Smooth muscle cell (in vitro differentiated cells): ENCODE measurements at regions not wholly inside any gene's neighbourhood (a gene's known extent, or its start where the extent isn't known, plus 50 kb on each side); places are given as distances from the start of the nearest gene placed in this dataset.

ENCODE experiments used
- DNase-seq: peaks from one replicate; lab custom pipeline; 2025; ENCODE audit not compliant: unreplicated experiment; lab: John Stamatoyannopoulos, UW
- H2AFZ ChIP-seq: fragments of 200-600 bp; sonication (generic); 2 replicates; pipeline ENCODE4 v1.6.0; 2016; ENCODE audit warnings: antibody characterized with exemption, low read depth, mild to moderate bottlenecking
- H3F3A ChIP-seq: fragments of 200-600 bp; sonication (generic); 2 replicates; pipeline ENCODE4 v1.6.0; 2017; ENCODE audit warnings: antibody characterized with exemption, low read depth
- H3K27ac ChIP-seq: fragments of 200-600 bp; sonication (generic); 2 replicates; pipeline ENCODE4 v1.5.1; 2016; ENCODE audit warnings: low read depth, mild to moderate bottlenecking
- H3K27me3 ChIP-seq: fragments of 200-600 bp; sonication (generic); 2 replicates; pipeline ENCODE4 v1.6.1; 2016; ENCODE audit warnings: low read depth, mild to moderate bottlenecking
- H3K36me3 ChIP-seq: fragments of 200-600 bp; sonication (generic); 2 replicates; pipeline ENCODE4 v1.5.1; 2016; ENCODE audit warnings: low read depth
- H3K4me1 ChIP-seq: fragments of 200-600 bp; sonication (generic); 2 replicates; pipeline ENCODE4 v1.5.1; 2016; ENCODE audit warnings: low read depth
- H3K4me2 ChIP-seq: fragments of 200-600 bp; sonication (generic); 2 replicates; pipeline ENCODE4 v1.6.0; 2016; ENCODE audit warnings: mild to moderate bottlenecking
- H3K4me3 ChIP-seq: fragments of 200-600 bp; sonication (generic); 2 replicates; pipeline ENCODE4 v1.5.1; 2016; ENCODE audit warnings: mild to moderate bottlenecking
- H3K79me2 ChIP-seq: fragments of 200-600 bp; sonication (generic); 2 replicates; pipeline ENCODE4 v1.6.0; 2016; ENCODE audit warnings: low read depth, mild to moderate bottlenecking
- H3K9ac ChIP-seq: fragments of 200-600 bp; sonication (generic); 2 replicates; pipeline ENCODE4 v1.6.0; 2016; ENCODE audit warnings: low read depth
- H3K9me3 ChIP-seq: fragments of 200-600 bp; sonication (generic); replicated peaks from 2 replicates; pipeline ENCODE4 v1.5.1; 2016; ENCODE audit warnings: low read depth
- H4K20me1 ChIP-seq: fragments of 200-600 bp; sonication (generic); 2 replicates; pipeline ENCODE4 v1.6.0; 2016; ENCODE audit warnings: low read depth
- CTCF ChIP-seq: fragments of 200-600 bp; sonication (generic); IDR thresholded peaks from 2 replicates; pipeline ENCODE4 v1.5.1; 2017; ENCODE audit warnings: borderline replicate concordance, mild to moderate bottlenecking, antibody characterized with exemption; ENCODE audit not compliant: insufficient read depth, poor library complexity, severe bottlenecking
- WGBS: methylation state at CpG from one replicate; pipeline ENCODE4 v1.1.7; 2016; ENCODE audit warnings: low lambda C conversion rate; 5-methylcytosine and 5-hydroxymethylcytosine counted together

DNA sequence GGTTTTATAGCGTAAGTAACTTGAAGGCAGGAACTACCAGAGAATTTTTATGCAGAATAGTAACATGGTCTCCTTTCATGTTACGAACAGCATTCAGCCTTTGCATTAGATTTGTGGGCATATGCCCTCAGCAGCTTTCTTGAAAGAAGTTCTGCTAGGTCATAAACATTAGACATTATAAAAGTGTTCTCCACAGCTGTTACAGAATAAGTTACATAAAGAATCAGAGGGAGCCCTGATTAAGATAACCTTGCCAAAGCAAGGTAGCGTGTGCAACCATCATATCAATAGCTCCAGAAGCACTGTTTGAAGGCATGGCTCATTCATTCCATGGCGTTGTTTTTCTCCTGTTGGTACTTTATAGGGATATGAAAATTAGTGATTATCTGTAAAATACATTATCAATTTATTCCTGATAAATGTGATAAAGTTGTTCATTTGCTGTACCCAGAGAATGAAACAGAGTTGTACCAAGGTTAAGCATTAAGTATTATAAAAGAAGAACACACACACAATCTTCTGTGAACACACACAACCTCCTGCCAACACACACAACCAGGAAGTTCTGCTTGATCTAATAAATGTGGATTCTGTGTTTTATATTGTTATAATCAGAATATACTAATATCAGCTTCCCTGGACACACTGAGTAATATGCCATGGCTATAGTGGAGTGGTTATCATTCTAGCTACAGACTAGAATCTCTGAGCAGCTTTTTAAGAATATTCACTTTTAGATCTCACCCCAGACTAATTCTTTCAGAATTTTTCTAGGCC, 286.7 kb upstream of the SLC39A10 start:
- Histone ChIP-seq H3K79me2 (no peaks in the 10 kb centered on the region), H3K4me1 (no peaks in the 10 kb centered on the region), H4K20me1 (no peaks in the 10 kb centered on the region), H3K36me3 (no peaks in the 10 kb centered on the region), H2AFZ (no peak overlapping the region), H3K27ac (no peak overlapping the region), H3K9me3 (no peaks in the 10 kb centered on the region), H3F3A (no peaks in the 10 kb centered on the region), H3K4me2 (no peak overlapping the region), H3K4me3 (no peak overlapping the region), H3K27me3 (no peaks in the 10 kb centered on the region), H3K9ac (no peak overlapping the region)
- no peak for TF ChIP-seq CTCF
- 95% methylated on average over 4 of the region's 4 CpGs for WGBS
- DNase-seq: no peak

DNA sequence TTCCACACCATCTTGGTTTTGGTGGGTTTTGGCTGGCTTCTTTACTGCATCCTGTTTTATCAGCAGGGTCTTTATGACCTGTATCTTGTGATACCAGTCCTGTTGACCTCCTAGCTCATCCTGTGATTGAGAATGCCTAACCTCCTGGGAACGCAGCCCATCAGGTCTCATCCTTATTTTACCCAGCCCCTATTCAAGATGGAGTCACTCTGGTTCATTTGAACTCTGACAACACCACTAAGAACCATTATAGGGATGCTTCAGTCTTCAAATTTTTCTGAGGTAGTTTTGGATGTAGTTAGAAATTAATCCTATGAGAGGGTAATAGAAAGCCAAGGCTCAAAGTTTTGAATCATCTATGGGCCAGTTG, 287.8 kb upstream of the SLC39A10 start:
- no peak overlapping the region for H3K4me2 ChIP-seq
- no peaks in the 10 kb centered on the region for H3K4me1 ChIP-seq
- H3K9me3 ChIP-seq: no peaks in the 10 kb centered on the region
- DNase-seq: no peak
- no peak for TF ChIP-seq CTCF
- no peak overlapping the region for H3K9ac ChIP-seq
- WGBS: 4% methylated on average over 1 of the region's 1 CpG
- H2AFZ ChIP-seq: no peak overlapping the region
- H3F3A ChIP-seq: no peaks in the 10 kb centered on the region
- no peaks in the 10 kb centered on the region for H3K79me2 ChIP-seq
- no peak overlapping the region for H3K4me3 ChIP-seq
- no peaks in the 10 kb centered on the region for H4K20me1 ChIP-seq
- H3K27ac ChIP-seq: no peak overlapping the region
- H3K27me3 ChIP-seq: no peaks in the 10 kb centered on the region
- no peaks in the 10 kb centered on the region for H3K36me3 ChIP-seq

DNA sequence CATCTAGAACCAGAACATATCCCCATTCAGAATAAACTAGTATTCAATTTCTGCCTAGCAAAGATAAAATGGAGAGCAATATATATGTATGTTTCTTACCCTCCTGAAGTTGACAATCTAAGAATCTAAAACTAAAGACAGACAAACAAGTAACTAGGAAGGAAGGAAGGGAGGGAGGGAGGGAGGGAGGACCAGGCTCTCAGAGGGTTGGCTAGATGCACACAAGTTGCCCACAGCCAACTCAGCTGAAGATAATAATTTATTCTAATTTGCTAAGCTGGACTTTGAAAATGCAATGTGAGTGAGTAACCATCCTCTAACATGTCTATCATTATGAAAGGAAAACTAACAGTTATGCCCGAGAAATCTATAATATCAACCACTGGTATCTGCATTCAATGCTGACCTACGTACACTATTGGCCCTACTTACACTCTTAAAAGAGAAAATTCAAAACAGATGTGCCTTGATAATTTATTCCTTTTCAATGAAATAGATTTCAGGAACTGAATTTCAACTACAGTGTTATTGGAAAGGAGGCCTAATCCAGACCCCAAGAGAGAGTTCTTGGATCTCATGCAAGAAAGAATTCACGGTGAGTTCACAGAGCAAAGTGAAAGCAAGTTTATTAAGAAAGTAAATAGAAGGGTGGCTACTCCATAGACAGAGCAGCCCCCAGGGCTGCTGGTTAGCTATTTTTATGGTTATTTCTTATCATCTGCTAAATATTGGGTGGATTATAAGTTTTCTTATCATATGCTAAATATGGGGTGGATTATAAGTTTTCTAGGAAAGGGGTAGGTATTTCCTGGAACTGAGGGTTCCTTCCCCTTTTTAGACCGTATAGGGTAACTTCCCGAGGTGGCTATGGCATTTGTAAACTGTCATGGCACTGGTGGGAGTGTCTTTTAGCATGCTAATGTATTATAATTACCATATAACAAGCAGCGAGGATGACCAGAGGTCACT, 288.5 kb upstream of the SLC39A10 start:
- Histone ChIP-seq H3K4me2 (no peak overlapping the region), H3K4me1 (peaks cover 4% of the 10 kb centered on the region), H3K9ac (no peak overlapping the region), H3K9me3 (no peaks in the 10 kb centered on the region), H2AFZ (no peak overlapping the region), H3K79me2 (no peaks in the 10 kb centered on the region), H3K27ac (no peak overlapping the region), H3K4me3 (no peak overlapping the region), H4K20me1 (no peaks in the 10 kb centered on the region), H3K27me3 (no peaks in the 10 kb centered on the region), H3F3A (no peaks in the 10 kb centered on the region), H3K36me3 (no peaks in the 10 kb centered on the region)
- DNase-seq: no peak
- no peak for TF ChIP-seq CTCF
- 91% methylated on average over 6 of the region's 6 CpGs for WGBS
